ENCODE measurements at regions not wholly inside any gene's neighbourhood (a gene's known extent, or its start where the extent isn't known, plus 50 kb on each side); places are given as distances from the start of the nearest gene placed in this dataset.
A peak's percentile ranks its signal among the peaks of the same experiment; 100 is the strongest.

GRCh38 chr4:38243388-38244053 lies 283.3 kb downstream of the PTTG2 start:
- no peaks in the 10 kb centered on the region for H3K36me3 Mint-ChIP-seq (ENCODE audit: low read depth)
- DNase-seq: no peak

GRCh38 chr4:38254825-38255224 lies 294.6 kb downstream of the PTTG2 start:
- TF ChIP-seq, protein P1, sequence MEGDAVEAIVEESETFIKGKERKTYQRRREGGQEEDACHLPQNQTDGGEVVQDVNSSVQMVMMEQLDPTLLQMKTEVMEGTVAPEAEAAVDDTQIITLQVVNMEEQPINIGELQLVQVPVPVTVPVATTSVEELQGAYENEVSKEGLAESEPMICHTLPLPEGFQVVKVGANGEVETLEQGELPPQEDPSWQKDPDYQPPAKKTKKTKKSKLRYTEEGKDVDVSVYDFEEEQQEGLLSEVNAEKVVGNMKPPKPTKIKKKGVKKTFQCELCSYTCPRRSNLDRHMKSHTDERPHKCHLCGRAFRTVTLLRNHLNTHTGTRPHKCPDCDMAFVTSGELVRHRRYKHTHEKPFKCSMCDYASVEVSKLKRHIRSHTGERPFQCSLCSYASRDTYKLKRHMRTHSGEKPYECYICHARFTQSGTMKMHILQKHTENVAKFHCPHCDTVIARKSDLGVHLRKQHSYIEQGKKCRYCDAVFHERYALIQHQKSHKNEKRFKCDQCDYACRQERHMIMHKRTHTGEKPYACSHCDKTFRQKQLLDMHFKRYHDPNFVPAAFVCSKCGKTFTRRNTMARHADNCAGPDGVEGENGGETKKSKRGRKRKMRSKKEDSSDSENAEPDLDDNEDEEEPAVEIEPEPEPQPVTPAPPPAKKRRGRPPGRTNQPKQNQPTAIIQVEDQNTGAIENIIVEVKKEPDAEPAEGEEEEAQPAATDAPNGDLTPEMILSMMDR (IDR thresholded peaks at IDR 0.05): no peak
- no peaks in the 10 kb centered on the region for H3K36me3 ChIP-seq (ENCODE audit: insufficient read depth, low read length)
- peaks cover 6% of the 10 kb centered on the region for H3K9me3 Mint-ChIP-seq
- H3K4me3 ChIP-seq (ENCODE audit: low read length): no peak overlapping the region
- H3K4me3 Mint-ChIP-seq: no peak overlapping the region
- no peak overlapping the region for H3K27ac ChIP-seq (ENCODE audit: low read depth in 1 of 2, low read length in 2 of 2)
- H3K27ac Mint-ChIP-seq: no peak overlapping the region
- no peak for DNase-seq
- no peaks in the 10 kb centered on the region for H3K4me1 Mint-ChIP-seq (ENCODE audit: low read depth)
- intact Hi-C loops (cut with DNase I, micrococcal nuclease): no loop called here
- ChIA-PET POLR2A (interaction anchor here (0.6 kb wide), 1 partner anchor 990 kb away, joined by 3 read pairs; no protein-coding TSS in a partner anchor), CTCF (no interaction called here)
- H3K27me3 Mint-ChIP-seq: no peaks in the 10 kb centered on the region
- H3K27me3 ChIP-seq (ENCODE audit: control insufficient read depth in 1 of 2, insufficient read depth in 2 of 2, low read length in 2 of 2): no peaks in the 10 kb centered on the region
- ATAC-seq (ENCODE audit: poor library complexity): no peak
- H3K36me3 Mint-ChIP-seq (ENCODE audit: low read depth): no peaks in the 10 kb centered on the region
- H3K9me3 ChIP-seq (ENCODE audit: control insufficient read depth in 1 of 2, insufficient read depth in 1 of 2, low read length in 2 of 2): peaks cover 5 to 20% of the 10 kb centered on the region in 2 experiments
- no peaks in the 10 kb centered on the region for H3K4me1 ChIP-seq (ENCODE audit: insufficient read depth, low read length)

More at GRCh38 chr4:38243388-38244053, 283.3 kb downstream of the PTTG2 start:
- H3K27ac Mint-ChIP-seq: peak overlapping the region; percentile 74
- no peaks in the 10 kb centered on the region for H3K27me3 Mint-ChIP-seq
- Histone ChIP-seq H3K9me3 (ENCODE audit: control insufficient read depth in 1 of 2, insufficient read depth in 1 of 2, low read length in 2 of 2) (peaks cover 0 to 2% of the 10 kb centered on the region in 2 experiments), H3K36me3 (ENCODE audit: insufficient read depth, low read length) (no peaks in the 10 kb centered on the region), H3K4me3 (ENCODE audit: low read length) (no peak overlapping the region), H3K4me1 (ENCODE audit: insufficient read depth, low read length) (peaks cover 12% of the 10 kb centered on the region), H3K27me3 (ENCODE audit: control insufficient read depth in 1 of 2, insufficient read depth in 2 of 2, low read length in 2 of 2) (no peaks in the 10 kb centered on the region), H3K27ac (ENCODE audit: low read depth in 1 of 2, low read length in 2 of 2) (no peak overlapping the region)
- intact Hi-C loops (cut with DNase I, micrococcal nuclease): no loop called here
- no peak for ATAC-seq (ENCODE audit: poor library complexity)
- ChIA-PET POLR2A (interaction anchor here (0.8 to 1.9 kb wide), 3 partner anchors 66 to 286 kb away, joined by 3 to 7 read pairs (median 3); no protein-coding TSS in a partner anchor), CTCF (no interaction called here)
- TF ChIP-seq, protein P1 (IDR thresholded peaks at IDR 0.05): no peak
- peaks cover 27% of the 10 kb centered on the region for H3K4me1 Mint-ChIP-seq (ENCODE audit: low read depth)
- no peaks in the 10 kb centered on the region for H3K9me3 Mint-ChIP-seq
- no peak overlapping the region for H3K4me3 Mint-ChIP-seq

DNA sequence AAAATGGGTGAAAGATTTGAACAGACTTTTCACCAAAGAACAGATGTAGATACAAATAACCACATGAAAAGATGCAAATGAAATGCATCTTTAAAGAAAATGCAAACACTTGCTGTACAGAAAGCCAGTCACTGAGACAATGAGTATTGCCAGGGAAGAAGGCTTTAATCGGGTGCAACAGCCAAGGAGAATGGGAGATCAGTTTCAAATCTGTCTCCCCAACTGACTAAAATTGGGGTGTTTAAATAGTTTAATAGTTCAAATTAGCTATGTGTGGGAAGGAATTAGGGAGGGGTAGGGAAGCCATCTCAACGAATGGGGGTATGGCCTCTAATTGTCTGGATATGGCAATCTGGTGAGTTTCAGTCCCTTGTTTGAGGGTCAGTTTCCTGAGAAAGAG lies 295.4 kb downstream of the PTTG2 start:
- peaks cover 6% of the 10 kb centered on the region for H3K9me3 Mint-ChIP-seq
- no peak overlapping the region for H3K4me3 ChIP-seq (ENCODE audit: low read length)
- intact Hi-C loops (cut with DNase I, micrococcal nuclease): no loop called here
- no peaks in the 10 kb centered on the region for H3K4me1 ChIP-seq (ENCODE audit: insufficient read depth, low read length)
- ATAC-seq (ENCODE audit: poor library complexity) (no peak), DNase-seq (no peak)
- TF ChIP-seq, protein P1 (IDR thresholded peaks at IDR 0.05): no peak
- H3K4me3 Mint-ChIP-seq: no peak overlapping the region
- no peak overlapping the region for H3K27ac ChIP-seq (ENCODE audit: low read depth in 1 of 2, low read length in 2 of 2)
- no peak overlapping the region for H3K27ac Mint-ChIP-seq
- H3K27me3 Mint-ChIP-seq: no peaks in the 10 kb centered on the region
- no peaks in the 10 kb centered on the region for H3K4me1 Mint-ChIP-seq (ENCODE audit: low read depth)
- H3K9me3 ChIP-seq (ENCODE audit: control insufficient read depth in 1 of 2, insufficient read depth in 1 of 2, low read length in 2 of 2): peaks cover 5 to 15% of the 10 kb centered on the region in 2 experiments
- POLR2A ChIA-PET: no interaction called here
- H3K36me3 Mint-ChIP-seq (ENCODE audit: low read depth): no peaks in the 10 kb centered on the region
- H3K27me3 ChIP-seq (ENCODE audit: control insufficient read depth in 1 of 2, insufficient read depth in 2 of 2, low read length in 2 of 2): no peaks in the 10 kb centered on the region
- CTCF ChIA-PET: no interaction called here
- H3K36me3 ChIP-seq (ENCODE audit: insufficient read depth, low read length): no peaks in the 10 kb centered on the region
